ENCODE measurements at regions not wholly inside any gene's neighbourhood (a gene's known extent, or its start where the extent isn't known, plus 50 kb on each side); places are given as distances from the start of the nearest gene placed in this dataset.

GRCh38 chr11:26839911-26840698, 118.2 kb upstream of the SLC5A12 start:
- Histone ChIP-seq H3K36me3 (ENCODE audit: control insufficient read depth, insufficient read depth, low read length) (no peaks in the 10 kb centered on the region), H3K9ac (ENCODE audit: insufficient read depth in 1 of 2, low read depth in 2 of 2, low read length in 2 of 2) (no peak overlapping the region), H3K4me3 (no peak overlapping the region), H3K4me1 (replicated peaks in 1 of 2; ENCODE audit: control insufficient read depth in 2 of 2, insufficient read depth in 2 of 2, low read length in 2 of 2) (no peaks in the 10 kb centered on the region), H3K27me3 (ENCODE audit: control insufficient read depth in 2 of 2, insufficient read depth in 2 of 2, low read length in 2 of 2) (no peaks in the 10 kb centered on the region), H3K9me3 (replicated peaks; ENCODE audit: control insufficient read depth, insufficient read depth, low read depth, low read length) (no peaks in the 10 kb centered on the region), H3K79me2 (ENCODE audit: control insufficient read depth, insufficient read depth, low read length) (no peaks in the 10 kb centered on the region), H3K4me2 (ENCODE audit: insufficient read depth, low read length) (no peak overlapping the region), H3K27ac (ENCODE audit: extremely low read depth, low read depth, low read length) (no peak overlapping the region), H3K9me1 (ENCODE audit: control insufficient read depth, insufficient read depth, low read length) (no peaks in the 10 kb centered on the region), H4K20me1 (replicated peaks; ENCODE audit: control insufficient read depth, insufficient read depth, low read length) (no peaks in the 10 kb centered on the region), H2AFZ (ENCODE audit: low read depth, low read length) (no peak overlapping the region)
- no TSS peak for BruUV-seq (replicated peaks)
- POLR2A ChIA-PET: no interaction called here
- WGBS (ENCODE audit: insufficient coverage, low coverage, missing lambda C conversion rate): 0% methylated on average over 3 of the region's 3 CpGs
- TF ChIP-seq TFAP4 (CRISPR knock-in tag; IDR thresholded peaks at IDR 0.05; ENCODE audit: borderline replicate concordance) (no peak), CGGBP1 (CRISPR knock-in tag; IDR thresholded peaks at IDR 0.05) (no peak), SAFB (IDR thresholded peaks at IDR 0.05; ENCODE audit: borderline replicate concordance, low read depth, low read length) (no peak), ILK (tag; IDR thresholded peaks at IDR 0.05; ENCODE audit: borderline replicate concordance, low read depth) (no peak), PML (IDR thresholded peaks at IDR 0.05; ENCODE audit: low read length) (no peak), KAT7 (CRISPR knock-in tag; IDR thresholded peaks at IDR 0.05; ENCODE audit: borderline replicate concordance) (no peak), ZBTB26 (CRISPR knock-in tag; IDR thresholded peaks at IDR 0.05) (no peak), NFXL1 (CRISPR knock-in tag; IDR thresholded peaks at IDR 0.05) (no peak), POLR2A (conservative IDR thresholded peaks at IDR 0.05) (no peak), TAF15 (IDR thresholded peaks at IDR 0.05; ENCODE audit: low read depth, low read length) (no peak)
- DNase-seq (ENCODE audit: extremely low read depth in 1 of 4, low spot score in 3 of 4) (no peak), ATAC-seq (no peak), FAIRE-seq (no peak)
- in situ Hi-C loops (cut with MboI) (loop anchor here (10.0 kb wide), 1 partner anchor 535 kb away; no protein-coding TSS in a partner anchor), intact Hi-C loops (cut with micrococcal nuclease) (no loop called here)
- CTCF ChIA-PET (ENCODE audit: low intra/inter-chr PET ratio): no interaction called here

Data from K562 (cell line).